ENCODE measurements at regions not wholly inside any gene's neighbourhood (a gene's known extent, or its start where the extent isn't known, plus 50 kb on each side); places are given as distances from the start of the nearest gene placed in this dataset.

- no peak overlapping the region for H2AFZ ChIP-seq (ENCODE audit: low read length)
- no peaks in the 10 kb centered on the region for H3K79me2 ChIP-seq (ENCODE audit: insufficient read depth, low read length)
- H3K4me2 ChIP-seq (ENCODE audit: insufficient read depth, insufficient read length, low read length) = no peak overlapping the region
- no peak overlapping the region for H3T11ph ChIP-seq (ENCODE audit: low read length)
- no peak overlapping the region for H2AK5ac ChIP-seq (ENCODE audit: insufficient read length, low read length)
- H4K5ac ChIP-seq (ENCODE audit: insufficient read length, low read depth, low read length) = no peak overlapping the region
- H2BK12ac ChIP-seq (ENCODE audit: insufficient read length, low read depth, low read length) = no peak overlapping the region
- H3K79me1 ChIP-seq (ENCODE audit: insufficient read depth, low read depth, low read length, poor library complexity, severe bottlenecking) = no peaks in the 10 kb centered on the region
- H2BK20ac ChIP-seq (ENCODE audit: low read depth, low read length, poor library complexity, severe bottlenecking) = no peak overlapping the region
- no peak overlapping the region for H3K4ac ChIP-seq (ENCODE audit: low read depth, low read length)
- no peak overlapping the region for H4K91ac ChIP-seq (ENCODE audit: insufficient read length, low read depth, low read length)
- H3K27ac Mint-ChIP-seq = no peak overlapping the region
- H2BK120ac ChIP-seq (ENCODE audit: low read depth, low read length, poor library complexity, severe bottlenecking) = no peak overlapping the region
- peaks cover 18 to 38% (median 19%) of the 10 kb centered on the region in 3 experiments for H3K36me3 Mint-ChIP-seq (ENCODE audit: insufficient read depth in 1 of 3, low read depth in 3 of 3)
- no peak overlapping the region for H3K14ac ChIP-seq (ENCODE audit: insufficient read depth, low read length)
- no peak overlapping the region for H2BK5ac ChIP-seq (ENCODE audit: insufficient read length, low read length)
- H2BK15ac ChIP-seq (ENCODE audit: low read depth, low read length) = no peak overlapping the region
- no peaks in the 10 kb centered on the region for H3K4me1 ChIP-seq (ENCODE audit: insufficient read depth, low read length)
- H4K20me1 ChIP-seq (ENCODE audit: control insufficient read depth, insufficient read depth, insufficient read length) = no peaks in the 10 kb centered on the region
- H3K4me1 Mint-ChIP-seq = peaks cover 34 to 35% of the 10 kb centered on the region in 2 experiments
- H3K9me3 ChIP-seq (ENCODE audit: control insufficient read depth, low read depth, low read length) = no peaks in the 10 kb centered on the region
- no peak overlapping the region for H4K8ac ChIP-seq (replicated peaks; ENCODE audit: insufficient read length, low read depth, low read length)
- no peaks in the 10 kb centered on the region for H3K27me3 ChIP-seq (ENCODE audit: insufficient read depth, low read length)
- no peak for TF ChIP-seq CTCF (conservative IDR thresholded peaks at IDR 0.05)
- peaks cover 30 to 31% of the 10 kb centered on the region in 2 experiments for H3K9me3 Mint-ChIP-seq
- H3K56ac ChIP-seq (ENCODE audit: insufficient read length, low read depth, low read length) = no peak overlapping the region
- WGBS (ENCODE audit: extremely low coverage, insufficient read length, low lambda C conversion rate) = no CpG with 5 or more reads among the region's 2 CpGs
- H3K27me3 Mint-ChIP-seq (ENCODE audit: low read depth) = no peaks in the 10 kb centered on the region; the same call in 1 of the 2 replicates
- no peak overlapping the region for H3K23ac ChIP-seq (ENCODE audit: insufficient read length, low read depth, low read length)
- H3K4me3 Mint-ChIP-seq = no peak overlapping the region
- H3K23me2 ChIP-seq (ENCODE audit: insufficient read length, low read depth, low read length, poor library complexity, severe bottlenecking) = no peaks in the 10 kb centered on the region
- no peak overlapping the region for H3K27ac ChIP-seq (ENCODE audit: insufficient read length, low read depth, low read length)
- H3K9ac ChIP-seq (ENCODE audit: extremely low read depth, insufficient read length, low read length) = no peak overlapping the region
- no peak for DNase-seq
- H3K18ac ChIP-seq (ENCODE audit: insufficient read length, low read depth, low read length) = no peak overlapping the region
Measured at GRCh38 chr13:44075113-44075512, 195.4 kb downstream of the LACC1 start.

Data from H9 (cell line).